ENCODE measurements at regions not wholly inside any gene's neighbourhood (a gene's known extent, or its start where the extent isn't known, plus 50 kb on each side); places are given as distances from the start of the nearest gene placed in this dataset.

DNA sequence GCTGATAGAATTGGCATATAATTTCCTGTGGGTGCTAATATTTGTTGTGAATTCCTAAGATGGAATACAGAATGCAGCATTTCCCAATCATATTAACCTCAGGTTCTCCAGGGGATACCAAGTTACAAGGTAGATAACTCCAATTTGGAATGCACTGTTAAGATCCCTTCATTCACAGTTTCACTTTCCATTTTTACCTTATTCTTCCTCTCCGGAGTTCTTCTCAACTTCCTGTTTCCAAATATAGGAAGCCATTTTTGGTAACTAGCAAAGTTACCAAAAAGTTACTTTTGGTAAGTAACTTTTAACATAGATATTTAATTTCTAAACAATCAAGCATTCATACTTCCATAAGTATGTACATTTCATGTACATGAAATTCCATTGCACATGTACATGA is 63.5 kb upstream of the PHACTR2 start:
- H3K27ac Mint-ChIP-seq = no peak overlapping the region

GRCh38 chr6:143613749-143614148 is 64.0 kb upstream of the PHACTR2 start:
- Histone ChIP-seq H3K4me3 (no peak overlapping the region), H4K20me1 (ENCODE audit: low read depth) (no peaks in the 10 kb centered on the region), H3K4me1 (peaks cover 15% of the 10 kb centered on the region), H3K27me3 (no peaks in the 10 kb centered on the region), H3K36me3 (no peaks in the 10 kb centered on the region), H3K27ac (no peak overlapping the region), H3K79me2 (ENCODE audit: low read depth) (no peaks in the 10 kb centered on the region), H3K9ac (no peak overlapping the region), H2AFZ (replicated peaks) (no peak overlapping the region), H3F3A (ENCODE audit: low read depth) (no peaks in the 10 kb centered on the region), H3K4me2 (no peak overlapping the region), H3K9me3 (ENCODE audit: low read depth) (no peaks in the 10 kb centered on the region)
- H3K4me3 Mint-ChIP-seq = no peak overlapping the region
- TF ChIP-seq EZH2 (IDR thresholded peaks at IDR 0.05) (no peak), EZH2phosphoT487 (IDR thresholded peaks at IDR 0.05) (no peak), CTCF (IDR thresholded peaks at IDR 0.05) (no peak)
- no peaks in the 10 kb centered on the region for H3K27me3 Mint-ChIP-seq (ENCODE audit: insufficient read depth, low read depth)
- no peak for DNase-seq (ENCODE audit: low spot score)
- H3K27ac Mint-ChIP-seq = no peak overlapping the region
- H3K9me3 Mint-ChIP-seq = no peaks in the 10 kb centered on the region
- peaks cover 11% of the 10 kb centered on the region for H3K4me1 Mint-ChIP-seq
- no peaks in the 10 kb centered on the region for H3K36me3 Mint-ChIP-seq

More for the DNA sequence above, 63.5 kb upstream of the PHACTR2 start:
- Histone ChIP-seq H3K9ac (no peak overlapping the region), H3F3A (ENCODE audit: low read depth) (no peaks in the 10 kb centered on the region), H3K4me3 (no peak overlapping the region), H3K79me2 (ENCODE audit: low read depth) (no peaks in the 10 kb centered on the region), H3K27ac (no peak overlapping the region), H3K4me2 (no peak overlapping the region), H3K4me1 (peaks cover 10% of the 10 kb centered on the region), H3K36me3 (no peaks in the 10 kb centered on the region), H2AFZ (replicated peaks) (no peak overlapping the region), H4K20me1 (ENCODE audit: low read depth) (no peaks in the 10 kb centered on the region), H3K9me3 (ENCODE audit: low read depth) (no peaks in the 10 kb centered on the region), H3K27me3 (no peaks in the 10 kb centered on the region)
- H3K4me3 Mint-ChIP-seq = no peak overlapping the region
- DNase-seq (ENCODE audit: low spot score) = no peak
- peaks cover 8% of the 10 kb centered on the region for H3K4me1 Mint-ChIP-seq
- TF ChIP-seq EZH2phosphoT487 (IDR thresholded peaks at IDR 0.05) = no peak
- no peak for TF ChIP-seq CTCF (IDR thresholded peaks at IDR 0.05)
- TF ChIP-seq EZH2 (IDR thresholded peaks at IDR 0.05) = no peak
- no peaks in the 10 kb centered on the region for H3K27me3 Mint-ChIP-seq (ENCODE audit: insufficient read depth, low read depth)
- H3K9me3 Mint-ChIP-seq = no peaks in the 10 kb centered on the region
- H3K36me3 Mint-ChIP-seq = no peaks in the 10 kb centered on the region

GRCh38 chr6:143612186-143612585 is 65.6 kb upstream of the PHACTR2 start:
- Histone ChIP-seq H3F3A (ENCODE audit: low read depth) (no peaks in the 10 kb centered on the region), H3K27ac (no peak overlapping the region), H3K27me3 (no peaks in the 10 kb centered on the region), H3K4me1 (peaks cover 27% of the 10 kb centered on the region), H3K9me3 (ENCODE audit: low read depth) (no peaks in the 10 kb centered on the region), H3K36me3 (no peaks in the 10 kb centered on the region), H3K79me2 (ENCODE audit: low read depth) (no peaks in the 10 kb centered on the region), H3K4me3 (no peak overlapping the region), H2AFZ (replicated peaks) (no peak overlapping the region), H3K9ac (no peak overlapping the region), H4K20me1 (ENCODE audit: low read depth) (no peaks in the 10 kb centered on the region), H3K4me2 (no peak overlapping the region)
- H3K4me1 Mint-ChIP-seq = peaks cover 20% of the 10 kb centered on the region
- no peak for DNase-seq (ENCODE audit: low spot score)
- no peaks in the 10 kb centered on the region for H3K36me3 Mint-ChIP-seq
- H3K27me3 Mint-ChIP-seq (ENCODE audit: insufficient read depth, low read depth) = no peaks in the 10 kb centered on the region
- H3K4me3 Mint-ChIP-seq = no peak overlapping the region
- TF ChIP-seq CTCF (IDR thresholded peaks at IDR 0.05) (no peak), EZH2phosphoT487 (IDR thresholded peaks at IDR 0.05) (no peak), EZH2 (IDR thresholded peaks at IDR 0.05) (no peak)
- no peaks in the 10 kb centered on the region for H3K9me3 Mint-ChIP-seq
- H3K27ac Mint-ChIP-seq = no peak overlapping the region
